H9 (cell line): ENCODE measurements at regions not wholly inside any gene's neighbourhood (a gene's known extent, or its start where the extent isn't known, plus 50 kb on each side); places are given as distances from the start of the nearest gene placed in this dataset.

ENCODE experiments used
- DNase-seq: peaks from one replicate; pipeline ENCODE4 v3.0.0-alpha.2; 2017
- H2AFZ ChIP-seq: one replicate; pipeline ENCODE4 v1.6.1; 2013; ENCODE audit warnings: mild to moderate bottlenecking, low read length, control low read depth, moderate library complexity
- H2AK5ac ChIP-seq: 2 replicates; pipeline ENCODE4 v1.6.1; 2013; ENCODE audit warnings: low read length, control low read depth, mixed read lengths; ENCODE audit not compliant: insufficient read length
- H2BK120ac ChIP-seq: one replicate; pipeline ENCODE4 v1.6.1; 2013; ENCODE audit warnings: low read depth, mild to moderate bottlenecking, low read length, control low read depth, inconsistent platforms; ENCODE audit not compliant: poor library complexity, severe bottlenecking
- H2BK12ac ChIP-seq: 2 replicates; pipeline ENCODE4 v1.6.1; 2013; ENCODE audit warnings: low read length, control low read depth, mixed read lengths, low read depth; ENCODE audit not compliant: insufficient read length
- H2BK15ac ChIP-seq: 2 replicates; pipeline ENCODE4 v1.6.1; 2013; ENCODE audit warnings: low read depth, low read length, control low read depth
- H2BK20ac ChIP-seq: one replicate; pipeline ENCODE4 v1.6.1; 2013; ENCODE audit warnings: low read depth, mild to moderate bottlenecking, low read length, control low read depth, inconsistent platforms; ENCODE audit not compliant: poor library complexity, severe bottlenecking
- H2BK5ac ChIP-seq: 2 replicates; pipeline ENCODE4 v1.6.1; 2013; ENCODE audit warnings: low read length, control low read depth, mixed read lengths; ENCODE audit not compliant: insufficient read length
- H3K14ac ChIP-seq: 2 replicates; pipeline ENCODE4 v1.6.1; 2013; ENCODE audit warnings: low read length, control low read depth; ENCODE audit not compliant: insufficient read depth
- H3K18ac ChIP-seq: 2 replicates; pipeline ENCODE4 v1.6.1; 2013; ENCODE audit warnings: low read depth, mild to moderate bottlenecking, mixed read lengths, low read length, control low read depth; ENCODE audit not compliant: insufficient read length
- H3K23ac ChIP-seq: 2 replicates; pipeline ENCODE4 v1.6.1; 2013; ENCODE audit warnings: low read length, control low read depth, mixed read lengths, low read depth; ENCODE audit not compliant: insufficient read length
- H3K23me2 ChIP-seq: 2 replicates; pipeline ENCODE4 v1.6.1; 2013; ENCODE audit warnings: low read depth, mild to moderate bottlenecking, mixed read lengths, low read length, control low read depth; ENCODE audit not compliant: insufficient read length, poor library complexity, severe bottlenecking
- H3K27ac ChIP-seq: 2 replicates; pipeline ENCODE4 v1.5.1; 2013; ENCODE audit warnings: low read length, control low read depth, mixed read lengths, low read depth; ENCODE audit not compliant: insufficient read length
- H3K27me3 ChIP-seq: 2 replicates; pipeline ENCODE4 v1.6.1; 2013; ENCODE audit warnings: low read length, control low read depth, inconsistent platforms; ENCODE audit not compliant: insufficient read depth
- H3K4ac ChIP-seq: 2 replicates; pipeline ENCODE4 v1.6.1; 2013; ENCODE audit warnings: low read depth, mild to moderate bottlenecking, control low read depth, inconsistent platforms, low read length, moderate library complexity
- H3K4me1 ChIP-seq: 2 replicates; pipeline ENCODE4 v1.6.1; 2013; ENCODE audit warnings: low read length, control low read depth, inconsistent platforms; ENCODE audit not compliant: insufficient read depth
- H3K4me2 ChIP-seq: 2 replicates; pipeline ENCODE4 v1.6.1; 2013; ENCODE audit warnings: low read length, control low read depth, mixed read lengths; ENCODE audit not compliant: insufficient read length, insufficient read depth
- H3K56ac ChIP-seq: 2 replicates; pipeline ENCODE4 v1.6.1; 2013; ENCODE audit warnings: low read depth, mild to moderate bottlenecking, mixed read lengths, low read length, control low read depth; ENCODE audit not compliant: insufficient read length
- H3K79me1 ChIP-seq: 2 replicates; pipeline ENCODE4 v1.6.1; 2013; ENCODE audit warnings: low read depth, mild to moderate bottlenecking, moderate library complexity, low read length, control low read depth, inconsistent platforms; ENCODE audit not compliant: insufficient read depth, poor library complexity, severe bottlenecking
- H3K79me2 ChIP-seq: 2 replicates; pipeline ENCODE4 v1.6.1; 2013; ENCODE audit warnings: low read length, control low read depth, inconsistent platforms; ENCODE audit not compliant: insufficient read depth
- H3K9ac ChIP-seq: 2 replicates; pipeline ENCODE4 v1.6.1; 2013; ENCODE audit warnings: low read length, control low read depth, mixed read lengths; ENCODE audit not compliant: insufficient read length; ENCODE audit errors: extremely low read depth
- H3K9me3 ChIP-seq: one replicate; pipeline ENCODE4 v1.6.1; 2013; ENCODE audit warnings: low read depth, low read length, inconsistent platforms; ENCODE audit not compliant: control insufficient read depth
- H3T11ph ChIP-seq: one replicate; pipeline ENCODE4 v1.6.1; 2013; ENCODE audit warnings: mild to moderate bottlenecking, low read length, control low read depth, inconsistent platforms
- H4K20me1 ChIP-seq: one replicate; pipeline ENCODE4 v1.6.1; 2013; ENCODE audit not compliant: control insufficient read depth, insufficient read length, insufficient read depth
- H4K5ac ChIP-seq: 2 replicates; pipeline ENCODE4 v1.6.1; 2013; ENCODE audit warnings: low read depth, mild to moderate bottlenecking, mixed read lengths, low read length, control low read depth; ENCODE audit not compliant: insufficient read length
- H4K8ac ChIP-seq: replicated peaks from 2 replicates; pipeline ENCODE4 v1.6.1; 2013; ENCODE audit warnings: low read length, control low read depth, mixed read lengths, low read depth; ENCODE audit not compliant: insufficient read length
- H4K91ac ChIP-seq: 2 replicates; pipeline ENCODE4 v1.6.1; 2013; ENCODE audit warnings: low read depth, mild to moderate bottlenecking, moderate library complexity, mixed read lengths, low read length, control low read depth; ENCODE audit not compliant: insufficient read length
- H3K27ac Mint-ChIP-seq, 3 experiments: 2 replicates in 2 of 3; 3 replicates in 1 of 3; pipeline ENCODE4 v1.8.0; 2020 to 2021; ENCODE audit warnings: mixed read lengths in 3 of 3, mild to moderate bottlenecking in 1 of 3, moderate library complexity in 1 of 3
- H3K27me3 Mint-ChIP-seq: 2 replicates; pipeline ENCODE4 v1.8.0; 2021; ENCODE audit warnings: low read depth, mild to moderate bottlenecking, moderate library complexity, mixed read lengths
- H3K36me3 Mint-ChIP-seq, 3 experiments: 2 replicates in 2 of 3; 3 replicates in 1 of 3; pipeline ENCODE4 v1.8.0; 2020 to 2021; ENCODE audit warnings: low read depth in 3 of 3, mixed read lengths in 3 of 3; ENCODE audit not compliant: insufficient read depth in 1 of 3
- H3K4me1 Mint-ChIP-seq, 2 experiments: 2 replicates each; pipeline ENCODE4 v1.8.0; 2020; ENCODE audit warnings: mixed read lengths in 2 of 2
- H3K4me3 Mint-ChIP-seq, 2 experiments: 2 replicates in 1 of 2; 3 replicates in 1 of 2; pipeline ENCODE4 v1.8.0; 2020 to 2021; ENCODE audit warnings: mild to moderate bottlenecking in 2 of 2, mixed read lengths in 2 of 2, moderate library complexity in 1 of 2
- H3K9me3 Mint-ChIP-seq, 2 experiments: 2 replicates in 1 of 2; 3 replicates in 1 of 2; pipeline ENCODE4 v1.8.0; 2020; ENCODE audit warnings: mild to moderate bottlenecking in 2 of 2, mixed read lengths in 2 of 2, moderate library complexity in 1 of 2
- CTCF ChIP-seq: fragments of 200-600 bp; sonication (generic); conservative IDR thresholded peaks from 3 replicates; pipeline ENCODE4 v1.8.0; 2021; ENCODE audit warnings: antibody characterized with exemption, mild to moderate bottlenecking
- WGBS: extraction: QIAGEN DNeasy Blood & Tissue Kit; methylation state at CpG from one replicate; pipeline ENCODE4 v1.1.7; 2013; ENCODE audit warnings: missing lambda C conversion rate, low lambda C conversion rate, mixed read lengths; ENCODE audit not compliant: insufficient read length; ENCODE audit errors: extremely low coverage; 5-methylcytosine and 5-hydroxymethylcytosine counted together

DNA sequence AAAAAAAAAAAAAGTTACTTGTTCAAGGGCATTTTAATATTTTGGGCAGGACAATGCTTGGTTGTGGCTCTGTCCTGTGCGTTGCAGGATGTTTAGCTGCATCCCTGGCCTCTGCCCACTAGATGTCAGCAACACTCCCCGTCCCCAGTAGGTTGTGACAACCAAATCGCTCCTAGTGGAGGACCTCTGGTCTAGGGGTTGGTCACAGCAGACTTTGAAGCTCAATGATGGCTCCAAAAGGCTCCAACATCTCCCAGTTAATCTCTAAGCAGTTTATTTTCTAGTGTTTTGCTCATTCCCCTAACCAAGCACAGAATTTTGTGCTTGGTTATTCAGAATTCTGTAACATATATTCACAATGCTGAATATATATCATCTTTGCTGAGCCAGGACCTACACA is 67.0 kb downstream of the CHRNA1 start:
- no peaks in the 10 kb centered on the region for H4K20me1 ChIP-seq
- no peak overlapping the region for H2BK15ac ChIP-seq
- no peak overlapping the region for H3K27ac ChIP-seq
- H4K5ac ChIP-seq = no peak overlapping the region
- Mint-ChIP-seq H3K4me1 (peaks cover 14 to 15% of the 10 kb centered on the region in 2 experiments), H3K4me3 (no peak overlapping the region), H3K36me3 (no peaks in the 10 kb centered on the region), H3K9me3 (peaks cover 2% of the 10 kb centered on the region in 2 experiments; a peak in 3 of 5 replicates), H3K27ac (no peak overlapping the region), H3K27me3 (peaks cover 8% of the 10 kb centered on the region)
- H3K79me1 ChIP-seq = no peaks in the 10 kb centered on the region
- H3K4ac ChIP-seq = no peak overlapping the region
- no peak overlapping the region for H3K18ac ChIP-seq
- no peak overlapping the region for H2BK12ac ChIP-seq
- no peaks in the 10 kb centered on the region for H3K4me1 ChIP-seq
- no peak overlapping the region for H3K14ac ChIP-seq
- H3T11ph ChIP-seq = no peak overlapping the region
- H3K27me3 ChIP-seq = no peaks in the 10 kb centered on the region
- H2BK120ac ChIP-seq = no peak overlapping the region
- H3K9ac ChIP-seq = no peak overlapping the region
- H3K23ac ChIP-seq = no peak overlapping the region
- peak; percentile 81 for DNase-seq
- TF ChIP-seq CTCF = peak; percentile 91
- H2BK5ac ChIP-seq = no peak overlapping the region
- H2AK5ac ChIP-seq = no peak overlapping the region
- no peak overlapping the region for H2BK20ac ChIP-seq
- H3K56ac ChIP-seq = no peak overlapping the region
- no peaks in the 10 kb centered on the region for H3K79me2 ChIP-seq
- H3K23me2 ChIP-seq = no peaks in the 10 kb centered on the region
- H3K4me2 ChIP-seq = no peak overlapping the region
- no peak overlapping the region for H2AFZ ChIP-seq
- no peak overlapping the region for H4K91ac ChIP-seq
- H3K9me3 ChIP-seq = no peaks in the 10 kb centered on the region
- WGBS = no CpG with 5 or more reads among the region's 3 CpGs
- H4K8ac ChIP-seq = no peak overlapping the region
